ENCODE measurements at regions not wholly inside any gene's neighbourhood (a gene's known extent, or its start where the extent isn't known, plus 50 kb on each side); places are given as distances from the start of the nearest gene placed in this dataset.

- TF ChIP-seq FOS (IDR thresholded peaks at IDR 0.05; ENCODE audit: borderline replicate concordance, extremely low read depth, insufficient read length) (no peak), SPI1 (IDR thresholded peaks at IDR 0.05; ENCODE audit: borderline replicate concordance, insufficient read depth, low read depth, low read length) (no peak), STAT1 (conservative IDR thresholded peaks at IDR 0.05) (no peak), TAF1 (IDR thresholded peaks at IDR 0.05; ENCODE audit: borderline replicate concordance, low read depth, low read length) (no peak), ZBTB40 (IDR thresholded peaks at IDR 0.05; ENCODE audit: borderline replicate concordance) (no peak), IRF4 (IDR thresholded peaks at IDR 0.05; ENCODE audit: low read depth, low read length) (no peak)
Observed at GRCh38 chr18:61749546-61749945, 143.3 kb downstream of the RNF152 start (continued).

GRCh38 chr18:61749031-61749430 is 143.8 kb downstream of the RNF152 start:
- DNase-seq (ENCODE audit: low read depth, low spot score): no peak
- Histone ChIP-seq H3K36me3 (ENCODE audit: control insufficient read depth in 2 of 2, insufficient read depth in 2 of 2, low read length in 1 of 2) (no peaks in the 10 kb centered on the region), H3K9me3 (replicated peaks; ENCODE audit: control insufficient read depth, insufficient read depth, low read length) (no peaks in the 10 kb centered on the region), H3K9ac (ENCODE audit: control insufficient read depth, insufficient read depth, low read length) (no peak overlapping the region), H3K27me3 (replicated peaks in 1 of 2; ENCODE audit: control insufficient read depth in 2 of 2, insufficient read depth in 2 of 2, low read length in 1 of 2) (no peaks in the 10 kb centered on the region; a peak in 1 of 4 replicates), H4K20me1 (ENCODE audit: control insufficient read depth, insufficient read depth) (no peaks in the 10 kb centered on the region), H3K79me2 (ENCODE audit: control insufficient read depth, insufficient read depth, low read length) (no peaks in the 10 kb centered on the region), H3K4me1 (ENCODE audit: control insufficient read depth, insufficient read depth, low read length) (no peaks in the 10 kb centered on the region), H3K27ac (ENCODE audit: control insufficient read depth, insufficient read depth) (no peak overlapping the region), H3K4me2 (ENCODE audit: control insufficient read depth, insufficient read depth) (no peak overlapping the region), H3K4me3 (no peak overlapping the region), H2AFZ (ENCODE audit: control insufficient read depth, low read depth, low read length) (no peak overlapping the region)
- intact Hi-C loops (cut with micrococcal nuclease; ENCODE audit: unreplicated experiment): no loop called here
- FAIRE-seq: no peak
- 22% methylated on average over 6 of the region's 6 CpGs for WGBS (ENCODE audit: insufficient coverage, insufficient replicate concordance, low lambda C conversion rate, missing lambda C conversion rate)
- ChIA-PET RAD21 (ENCODE audit: unreplicated experiment) (no interaction called here), SMC1A (ENCODE audit: uncharacterized antibody, unreplicated experiment) (no interaction called here), POLR2A (no interaction called here), CTCF (interaction anchor here (1.2 kb wide), 1 partner anchor 19 kb away, joined by 3 read pairs; no protein-coding TSS in a partner anchor)
- no peak for ATAC-seq
- BruUV-seq (replicated peaks): no TSS peak
- in situ Hi-C loops (cut with MboI): no loop called here
- no peak for TF ChIP-seq ATF7 (IDR thresholded peaks at IDR 0.05; ENCODE audit: low read depth)
- no peak for TF ChIP-seq STAT1 (conservative IDR thresholded peaks at IDR 0.05)
- TF ChIP-seq BRCA1 (IDR thresholded peaks at IDR 0.05; ENCODE audit: low read depth, low read length): no peak
- TF ChIP-seq NFXL1 (IDR thresholded peaks at IDR 0.05; ENCODE audit: borderline replicate concordance): no peak
- TF ChIP-seq MXI1 (IDR thresholded peaks at IDR 0.05; ENCODE audit: low read depth, low read length): no peak
- no peak for TF ChIP-seq E4F1 (IDR thresholded peaks at IDR 0.05; ENCODE audit: borderline replicate concordance, partially characterized antibody)
- TF ChIP-seq CEBPB (IDR thresholded peaks at IDR 0.05; ENCODE audit: borderline replicate concordance in 1 of 2, low read depth in 2 of 2, low read length in 2 of 2): no peak
- TF ChIP-seq SPI1 (IDR thresholded peaks at IDR 0.05; ENCODE audit: borderline replicate concordance, insufficient read depth, low read depth, low read length): no peak
- TF ChIP-seq IRF3 (IDR thresholded peaks at IDR 0.05): no peak
- no peak for TF ChIP-seq ZNF207 (IDR thresholded peaks at IDR 0.05; ENCODE audit: borderline replicate concordance)
- no peak for TF ChIP-seq USF1 (IDR thresholded peaks at IDR 0.05; ENCODE audit: borderline replicate concordance, extremely low read length, insufficient read depth, low read depth, low read length)
